ENCODE measurements at regions not wholly inside any gene's neighbourhood (a gene's known extent, or its start where the extent isn't known, plus 50 kb on each side); places are given as distances from the start of the nearest gene placed in this dataset.

DNA sequence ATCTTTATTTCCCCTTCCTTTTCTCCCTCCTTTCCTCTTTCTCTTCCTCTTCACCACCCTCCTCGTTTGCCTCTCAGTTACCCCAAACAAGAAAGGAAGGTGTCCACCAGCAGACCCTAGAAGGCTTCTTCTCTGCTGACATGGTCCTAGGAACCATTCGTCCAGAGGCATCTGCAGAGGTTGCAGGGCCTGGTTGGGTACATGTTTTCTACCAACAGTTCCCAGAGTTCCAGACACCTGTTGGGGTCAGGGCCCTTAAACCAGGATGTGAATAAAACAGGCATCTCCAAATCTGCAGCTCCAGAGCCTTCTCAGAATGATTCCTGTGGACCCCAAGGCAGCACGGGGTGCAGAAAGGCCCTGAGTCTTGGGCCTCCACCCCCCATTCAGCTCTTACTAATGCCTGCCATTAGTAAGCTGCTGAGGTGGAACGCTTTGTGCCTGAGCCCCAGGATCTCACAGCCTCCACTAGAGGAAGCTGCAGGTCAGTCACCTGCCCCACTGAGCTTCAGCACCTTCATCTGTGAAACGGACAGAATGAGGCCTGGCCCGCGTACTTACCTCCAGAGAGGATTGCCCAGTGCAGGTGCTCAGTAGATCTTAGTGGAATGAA is 130.4 kb downstream of the DICER1 start:
- TF ChIP-seq, protein P1, sequence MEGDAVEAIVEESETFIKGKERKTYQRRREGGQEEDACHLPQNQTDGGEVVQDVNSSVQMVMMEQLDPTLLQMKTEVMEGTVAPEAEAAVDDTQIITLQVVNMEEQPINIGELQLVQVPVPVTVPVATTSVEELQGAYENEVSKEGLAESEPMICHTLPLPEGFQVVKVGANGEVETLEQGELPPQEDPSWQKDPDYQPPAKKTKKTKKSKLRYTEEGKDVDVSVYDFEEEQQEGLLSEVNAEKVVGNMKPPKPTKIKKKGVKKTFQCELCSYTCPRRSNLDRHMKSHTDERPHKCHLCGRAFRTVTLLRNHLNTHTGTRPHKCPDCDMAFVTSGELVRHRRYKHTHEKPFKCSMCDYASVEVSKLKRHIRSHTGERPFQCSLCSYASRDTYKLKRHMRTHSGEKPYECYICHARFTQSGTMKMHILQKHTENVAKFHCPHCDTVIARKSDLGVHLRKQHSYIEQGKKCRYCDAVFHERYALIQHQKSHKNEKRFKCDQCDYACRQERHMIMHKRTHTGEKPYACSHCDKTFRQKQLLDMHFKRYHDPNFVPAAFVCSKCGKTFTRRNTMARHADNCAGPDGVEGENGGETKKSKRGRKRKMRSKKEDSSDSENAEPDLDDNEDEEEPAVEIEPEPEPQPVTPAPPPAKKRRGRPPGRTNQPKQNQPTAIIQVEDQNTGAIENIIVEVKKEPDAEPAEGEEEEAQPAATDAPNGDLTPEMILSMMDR (IDR thresholded peaks at IDR 0.05), result no peak
- no peak for TF ChIP-seq POLR2A (IDR thresholded peaks at IDR 0.05)

Data from right lobe of liver (tissue), 4 donors.